ENCODE measurements at regions not wholly inside any gene's neighbourhood (a gene's known extent, or its start where the extent isn't known, plus 50 kb on each side); places are given as distances from the start of the nearest gene placed in this dataset.

DNA sequence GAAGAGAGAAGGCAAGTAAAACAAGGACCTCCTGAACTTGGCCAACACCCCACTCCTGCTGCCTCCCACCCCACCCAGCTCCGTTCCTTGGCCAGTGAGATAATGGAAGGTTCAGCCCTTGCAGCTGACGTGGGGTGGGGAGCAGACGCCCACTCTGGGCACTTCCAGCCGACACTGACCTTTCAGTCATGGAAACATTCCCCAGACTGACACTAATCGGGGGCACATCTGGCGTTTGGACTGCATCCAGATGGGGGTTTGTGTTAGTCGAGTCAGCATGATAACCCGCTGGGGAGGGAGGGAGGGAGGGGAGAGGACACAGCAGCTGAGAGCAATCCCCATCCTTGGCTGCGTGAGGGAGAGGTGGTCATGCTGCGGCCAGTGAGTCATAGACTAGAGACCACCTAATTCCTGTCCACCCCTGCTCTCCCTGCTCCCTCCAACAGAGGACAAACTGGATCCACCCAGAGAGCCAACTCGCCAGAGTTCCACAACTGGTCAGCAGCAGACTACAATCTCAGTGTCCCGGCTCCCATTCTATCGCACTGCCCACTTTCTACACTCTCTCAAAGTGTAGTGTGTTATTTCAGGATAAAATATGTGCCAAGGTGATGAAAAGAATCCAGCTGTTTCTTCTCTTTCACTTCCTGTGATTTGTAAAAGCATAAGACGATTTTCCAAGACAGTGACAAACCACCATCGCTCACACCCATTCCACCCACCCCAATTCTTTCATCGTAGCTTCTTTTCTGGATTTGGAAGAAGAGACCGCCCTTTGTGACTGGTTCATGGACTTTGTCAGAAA is 115.4 kb upstream of the PKDCC start:
- Histone ChIP-seq H3K4me1 (ENCODE audit: insufficient read depth, low read length) (peaks cover 66% of the 10 kb centered on the region), H4K20me1 (ENCODE audit: insufficient read depth, low read length) (no peaks in the 10 kb centered on the region), H3K9ac (ENCODE audit: low read length) (peak overlapping the region; percentile 56), H3K27ac (ENCODE audit: low read depth, low read length) (peak overlapping the region; percentile 57), H3K36me3 (ENCODE audit: insufficient read depth, low read length) (no peaks in the 10 kb centered on the region), H3K79me2 (ENCODE audit: insufficient read depth, low read length) (no peaks in the 10 kb centered on the region), H3K27me3 (ENCODE audit: insufficient read depth, low read length) (no peaks in the 10 kb centered on the region), H2AFZ (ENCODE audit: low read depth, low read length) (peak overlapping the region; percentile 4), H3K4me2 (ENCODE audit: low read length) (peak overlapping the region; percentile 73), H3K9me3 (ENCODE audit: insufficient read depth, low read depth, low read length) (no peaks in the 10 kb centered on the region), H3K4me3 (ENCODE audit: insufficient read depth, low read depth, low read length) (no peak overlapping the region)
- no peak for TF ChIP-seq EZH2 (IDR thresholded peaks at IDR 0.05; ENCODE audit: insufficient read depth, low read length)
- TF ChIP-seq, protein P1, sequence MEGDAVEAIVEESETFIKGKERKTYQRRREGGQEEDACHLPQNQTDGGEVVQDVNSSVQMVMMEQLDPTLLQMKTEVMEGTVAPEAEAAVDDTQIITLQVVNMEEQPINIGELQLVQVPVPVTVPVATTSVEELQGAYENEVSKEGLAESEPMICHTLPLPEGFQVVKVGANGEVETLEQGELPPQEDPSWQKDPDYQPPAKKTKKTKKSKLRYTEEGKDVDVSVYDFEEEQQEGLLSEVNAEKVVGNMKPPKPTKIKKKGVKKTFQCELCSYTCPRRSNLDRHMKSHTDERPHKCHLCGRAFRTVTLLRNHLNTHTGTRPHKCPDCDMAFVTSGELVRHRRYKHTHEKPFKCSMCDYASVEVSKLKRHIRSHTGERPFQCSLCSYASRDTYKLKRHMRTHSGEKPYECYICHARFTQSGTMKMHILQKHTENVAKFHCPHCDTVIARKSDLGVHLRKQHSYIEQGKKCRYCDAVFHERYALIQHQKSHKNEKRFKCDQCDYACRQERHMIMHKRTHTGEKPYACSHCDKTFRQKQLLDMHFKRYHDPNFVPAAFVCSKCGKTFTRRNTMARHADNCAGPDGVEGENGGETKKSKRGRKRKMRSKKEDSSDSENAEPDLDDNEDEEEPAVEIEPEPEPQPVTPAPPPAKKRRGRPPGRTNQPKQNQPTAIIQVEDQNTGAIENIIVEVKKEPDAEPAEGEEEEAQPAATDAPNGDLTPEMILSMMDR (IDR thresholded peaks at IDR 0.05; ENCODE audit: insufficient read depth, low read depth, low read length): no peak
- no peak for FAIRE-seq
- no peak overlapping the region for H3K4me3 Mint-ChIP-seq (ENCODE audit: unreplicated experiment)
- peaks cover 2% of the 10 kb centered on the region for H3K27me3 Mint-ChIP-seq (ENCODE audit: low read depth, unreplicated experiment)
- H3K9me3 Mint-ChIP-seq (ENCODE audit: unreplicated experiment): peaks cover 7% of the 10 kb centered on the region
- H3K27ac Mint-ChIP-seq (ENCODE audit: unreplicated experiment): peak overlapping the region; percentile 63
- peaks cover 67% of the 10 kb centered on the region for H3K4me1 Mint-ChIP-seq (ENCODE audit: low read depth, unreplicated experiment)
- DNase-seq (ENCODE audit: low read depth): peak; percentile 95
- H3K36me3 Mint-ChIP-seq (ENCODE audit: low read depth, unreplicated experiment): peaks cover 2% of the 10 kb centered on the region

DNA sequence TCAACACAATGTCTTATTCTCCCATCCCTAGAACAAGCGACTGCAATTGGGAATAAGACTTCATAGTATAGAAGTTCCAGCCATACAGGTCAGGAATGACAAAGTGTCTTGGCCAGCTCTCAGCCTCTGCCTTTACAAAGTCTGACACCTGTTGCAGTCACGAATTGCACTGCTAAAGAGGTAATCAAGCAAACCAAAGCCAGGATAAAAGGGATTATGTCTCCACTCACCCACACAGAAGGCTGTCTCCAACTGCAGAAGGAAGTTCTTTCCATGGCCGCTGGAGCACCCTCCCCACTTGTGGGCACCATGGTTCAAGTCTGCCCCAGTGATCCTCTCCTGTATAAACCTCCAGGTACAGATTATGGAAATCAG is 114.8 kb upstream of the PKDCC start:
- DNase-seq (ENCODE audit: low read depth): peak; percentile 56
- H3K4me2 ChIP-seq (ENCODE audit: low read length): peak overlapping the region; percentile 73
- Mint-ChIP-seq H3K27ac (ENCODE audit: unreplicated experiment) (no peak overlapping the region), H3K9me3 (ENCODE audit: unreplicated experiment) (peaks cover 7% of the 10 kb centered on the region), H3K4me3 (ENCODE audit: unreplicated experiment) (no peak overlapping the region), H3K27me3 (ENCODE audit: low read depth, unreplicated experiment) (peaks cover 2% of the 10 kb centered on the region), H3K36me3 (ENCODE audit: low read depth, unreplicated experiment) (peaks cover 2% of the 10 kb centered on the region), H3K4me1 (ENCODE audit: low read depth, unreplicated experiment) (peaks cover 69% of the 10 kb centered on the region)
- H3K79me2 ChIP-seq (ENCODE audit: insufficient read depth, low read length): no peaks in the 10 kb centered on the region
- H3K27me3 ChIP-seq (ENCODE audit: insufficient read depth, low read length): no peaks in the 10 kb centered on the region
- H3K9me3 ChIP-seq (ENCODE audit: insufficient read depth, low read depth, low read length): no peaks in the 10 kb centered on the region
- no peak overlapping the region for H2AFZ ChIP-seq (ENCODE audit: low read depth, low read length)
- peak overlapping the region; percentile 56 for H3K9ac ChIP-seq (ENCODE audit: low read length)
- peaks cover 72% of the 10 kb centered on the region for H3K4me1 ChIP-seq (ENCODE audit: insufficient read depth, low read length)
- H3K4me3 ChIP-seq (ENCODE audit: insufficient read depth, low read depth, low read length): no peak overlapping the region
- TF ChIP-seq, protein P1 (IDR thresholded peaks at IDR 0.05; ENCODE audit: insufficient read depth, low read depth, low read length): no peak
- TF ChIP-seq EZH2 (IDR thresholded peaks at IDR 0.05; ENCODE audit: insufficient read depth, low read length): no peak
- no peaks in the 10 kb centered on the region for H3K36me3 ChIP-seq (ENCODE audit: insufficient read depth, low read length)
- no peaks in the 10 kb centered on the region for H4K20me1 ChIP-seq (ENCODE audit: insufficient read depth, low read length)
- H3K27ac ChIP-seq (ENCODE audit: low read depth, low read length): peak overlapping the region; percentile 56
- FAIRE-seq: no peak

All from astrocyte (in vitro differentiated cells and primary cell).